ENCODE measurements at regions not wholly inside any gene's neighbourhood (a gene's known extent, or its start where the extent isn't known, plus 50 kb on each side); places are given as distances from the start of the nearest gene placed in this dataset.
A peak's percentile ranks its signal among the peaks of the same experiment; 100 is the strongest.

DNA sequence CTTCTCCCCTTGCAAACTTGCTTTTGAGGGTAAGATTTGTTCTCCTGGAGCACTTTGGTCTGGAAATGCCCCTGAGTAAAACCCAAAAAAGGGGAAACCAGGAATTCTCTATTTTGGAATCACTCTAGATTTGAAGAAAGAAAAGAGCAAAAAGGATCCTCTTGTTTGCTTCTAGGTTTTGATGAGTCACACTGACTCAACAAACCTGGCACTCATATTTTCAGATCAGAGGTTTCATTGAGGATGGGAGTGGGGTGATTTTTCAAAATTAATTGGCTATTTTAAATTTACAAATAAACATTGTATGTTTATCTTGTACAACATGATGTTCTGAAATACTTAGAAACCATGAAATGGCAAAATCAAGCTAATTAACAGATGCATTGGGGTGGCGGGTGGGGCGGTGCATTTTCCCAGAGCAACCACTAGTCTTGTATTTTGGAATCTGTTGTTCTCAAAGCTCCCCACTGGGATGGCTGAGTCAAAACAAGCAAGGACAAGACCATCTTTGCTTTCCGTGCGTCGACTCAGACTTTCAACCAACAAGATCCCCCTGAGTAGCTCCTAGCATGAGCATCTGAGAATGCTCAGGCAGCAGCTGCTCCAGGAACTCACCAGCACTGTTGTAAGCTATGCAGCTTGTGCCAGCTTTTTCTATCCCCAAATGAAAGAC lies 451.4 kb downstream of the WDR72 start:
- Histone ChIP-seq H3K4me1 (ENCODE audit: insufficient read depth, low read length) (peaks cover 3% of the 10 kb centered on the region; the same call in 1 of the 2 replicates), H3K23ac (ENCODE audit: insufficient read length, low read depth, low read length) (no peak overlapping the region), H3K18ac (ENCODE audit: insufficient read length, low read depth, low read length) (no peak overlapping the region), H3K79me1 (ENCODE audit: insufficient read depth, low read depth, low read length, poor library complexity, severe bottlenecking) (no peaks in the 10 kb centered on the region), H2BK12ac (ENCODE audit: insufficient read length, low read depth, low read length) (no peak overlapping the region), H4K5ac (ENCODE audit: insufficient read length, low read depth, low read length) (no peak overlapping the region), H3K56ac (ENCODE audit: insufficient read length, low read depth, low read length) (no peak overlapping the region), H3K4me2 (ENCODE audit: insufficient read depth, insufficient read length, low read length) (no peak overlapping the region), H3K14ac (ENCODE audit: insufficient read depth, low read length) (no peak overlapping the region), H2BK20ac (ENCODE audit: low read depth, low read length, poor library complexity, severe bottlenecking) (no peak overlapping the region), H3K9ac (ENCODE audit: extremely low read depth, insufficient read length, low read length) (no peak overlapping the region), H2BK5ac (ENCODE audit: insufficient read length, low read length) (no peak overlapping the region), H2BK120ac (ENCODE audit: low read depth, low read length, poor library complexity, severe bottlenecking) (no peak overlapping the region), H3K79me2 (ENCODE audit: insufficient read depth, low read length) (no peaks in the 10 kb centered on the region), H2AFZ (ENCODE audit: low read length) (no peak overlapping the region), H3K4ac (ENCODE audit: low read depth, low read length) (no peak overlapping the region), H2AK5ac (ENCODE audit: insufficient read length, low read length) (no peak overlapping the region), H3K27ac (ENCODE audit: insufficient read length, low read depth, low read length) (no peak overlapping the region), H3K23me2 (ENCODE audit: insufficient read length, low read depth, low read length, poor library complexity, severe bottlenecking) (no peaks in the 10 kb centered on the region), H4K91ac (ENCODE audit: insufficient read length, low read depth, low read length) (no peak overlapping the region), H3K27me3 (ENCODE audit: insufficient read depth, low read length) (no peaks in the 10 kb centered on the region), H4K20me1 (ENCODE audit: control insufficient read depth, insufficient read depth, insufficient read length) (no peaks in the 10 kb centered on the region), H4K8ac (replicated peaks; ENCODE audit: insufficient read length, low read depth, low read length) (no peak overlapping the region), H2BK15ac (ENCODE audit: low read depth, low read length) (no peak overlapping the region), H3T11ph (ENCODE audit: low read length) (no peak overlapping the region), H3K9me3 (ENCODE audit: control insufficient read depth, low read depth, low read length) (no peaks in the 10 kb centered on the region)
- Mint-ChIP-seq H3K4me3 (no peak overlapping the region), H3K27me3 (ENCODE audit: low read depth) (peaks cover 3% of the 10 kb centered on the region; the same call in 1 of the 2 replicates), H3K4me1 (peaks cover 25 to 33% of the 10 kb centered on the region in 2 experiments), H3K36me3 (ENCODE audit: insufficient read depth in 1 of 3, low read depth in 3 of 3) (no peaks in the 10 kb centered on the region), H3K27ac (no peak overlapping the region), H3K9me3 (no peaks in the 10 kb centered on the region; a peak in 1 of 5 replicates)
- TF ChIP-seq, protein P1, sequence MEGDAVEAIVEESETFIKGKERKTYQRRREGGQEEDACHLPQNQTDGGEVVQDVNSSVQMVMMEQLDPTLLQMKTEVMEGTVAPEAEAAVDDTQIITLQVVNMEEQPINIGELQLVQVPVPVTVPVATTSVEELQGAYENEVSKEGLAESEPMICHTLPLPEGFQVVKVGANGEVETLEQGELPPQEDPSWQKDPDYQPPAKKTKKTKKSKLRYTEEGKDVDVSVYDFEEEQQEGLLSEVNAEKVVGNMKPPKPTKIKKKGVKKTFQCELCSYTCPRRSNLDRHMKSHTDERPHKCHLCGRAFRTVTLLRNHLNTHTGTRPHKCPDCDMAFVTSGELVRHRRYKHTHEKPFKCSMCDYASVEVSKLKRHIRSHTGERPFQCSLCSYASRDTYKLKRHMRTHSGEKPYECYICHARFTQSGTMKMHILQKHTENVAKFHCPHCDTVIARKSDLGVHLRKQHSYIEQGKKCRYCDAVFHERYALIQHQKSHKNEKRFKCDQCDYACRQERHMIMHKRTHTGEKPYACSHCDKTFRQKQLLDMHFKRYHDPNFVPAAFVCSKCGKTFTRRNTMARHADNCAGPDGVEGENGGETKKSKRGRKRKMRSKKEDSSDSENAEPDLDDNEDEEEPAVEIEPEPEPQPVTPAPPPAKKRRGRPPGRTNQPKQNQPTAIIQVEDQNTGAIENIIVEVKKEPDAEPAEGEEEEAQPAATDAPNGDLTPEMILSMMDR (conservative IDR thresholded peaks at IDR 0.05) = peak; percentile 44; the same call in 2 of the 3 replicates
- peak; percentile 39 for DNase-seq
- no CpG with 5 or more reads among the region's 5 CpGs for WGBS (ENCODE audit: extremely low coverage, insufficient read length, low lambda C conversion rate)
